ENCODE measurements at regions not wholly inside any gene's neighbourhood (a gene's known extent, or its start where the extent isn't known, plus 50 kb on each side); places are given as distances from the start of the nearest gene placed in this dataset.

DNA sequence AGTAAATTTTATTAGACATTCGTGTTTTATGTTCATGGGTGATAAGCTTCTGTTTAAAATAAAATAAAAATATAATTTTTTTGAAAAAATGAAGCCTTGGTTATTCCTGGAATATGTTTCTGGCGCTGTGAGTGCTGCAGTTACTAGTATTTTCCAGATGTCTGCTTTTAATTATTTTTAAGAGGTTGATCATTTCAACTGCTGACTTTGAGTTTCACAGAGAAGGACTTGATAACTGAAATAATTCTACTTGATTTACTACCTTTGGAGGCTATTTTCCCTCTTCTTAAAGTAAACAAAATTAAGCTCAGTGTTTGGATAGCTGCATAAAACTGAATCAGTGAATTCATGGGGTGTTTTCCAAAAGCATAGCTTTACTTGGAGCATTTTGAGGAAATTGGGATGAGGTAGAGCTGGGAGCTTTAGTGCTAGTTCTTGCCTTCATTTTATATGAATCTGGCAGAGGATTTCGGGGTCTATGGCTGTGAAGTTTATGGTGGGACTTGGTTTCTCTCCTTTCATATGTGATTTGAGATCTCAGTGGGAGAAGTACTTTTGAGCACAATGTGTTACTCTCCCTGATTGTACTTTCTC is 666.5 kb downstream of the DCDC2C start:
- DNase-seq (ENCODE audit: low spot score), result no peak

DNA sequence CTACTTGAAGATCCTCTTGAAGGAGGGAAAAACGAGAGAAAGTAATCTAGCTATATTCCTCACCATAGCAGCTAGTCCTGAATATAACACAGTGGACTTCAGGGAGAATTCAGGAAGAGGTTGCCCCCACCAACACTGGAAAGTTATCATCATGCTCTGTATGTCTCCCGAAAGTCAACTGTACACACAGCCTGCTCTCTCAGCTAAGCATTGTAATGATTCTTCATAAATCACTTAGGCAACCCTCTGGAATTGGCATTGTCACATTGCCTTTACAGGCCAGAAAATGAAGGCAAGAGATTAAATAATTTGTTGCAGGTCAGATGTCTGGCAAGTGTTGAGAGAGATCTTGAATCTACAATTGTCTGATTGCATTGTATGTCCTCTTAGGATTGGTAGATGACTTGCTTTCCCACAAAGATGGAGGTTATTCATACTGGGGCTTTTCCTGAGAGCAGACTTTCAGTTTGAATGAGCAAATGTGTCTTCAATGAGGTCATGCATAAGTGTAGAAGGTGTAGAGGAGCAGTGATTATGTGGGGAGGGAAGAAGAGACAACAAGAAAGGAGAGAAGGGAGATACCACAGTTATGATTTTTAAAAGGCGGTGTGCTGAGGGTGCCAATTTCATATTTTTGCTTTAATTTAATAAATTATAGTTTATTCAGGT is 667.2 kb downstream of the DCDC2C start:
- DNase-seq (ENCODE audit: low spot score), result no peak

DNA sequence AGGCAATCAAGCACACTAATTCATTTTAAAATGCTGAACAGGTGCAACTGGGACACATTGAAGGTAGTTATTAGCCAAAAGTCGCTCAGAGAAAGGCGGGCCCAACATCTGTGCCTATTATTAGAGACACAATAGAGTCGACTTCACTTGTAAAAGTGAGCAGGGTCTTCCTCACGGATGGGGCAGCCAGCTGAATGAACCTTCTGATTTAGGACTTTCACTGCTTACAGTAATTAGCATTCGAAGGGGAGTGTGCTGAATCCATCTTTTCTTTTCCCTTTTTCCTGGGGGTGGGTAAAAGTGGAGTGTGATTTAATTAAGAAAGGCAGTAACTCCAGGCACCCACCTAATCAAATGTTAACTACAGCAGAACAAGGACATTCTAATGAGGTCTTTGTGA is 677.7 kb downstream of the DCDC2C start:
- DNase-seq (ENCODE audit: low spot score), result no peak

GRCh38 chr2:4381773-4382172 is 678.4 kb downstream of the DCDC2C start:
- no peak for DNase-seq (ENCODE audit: low spot score)

DNA sequence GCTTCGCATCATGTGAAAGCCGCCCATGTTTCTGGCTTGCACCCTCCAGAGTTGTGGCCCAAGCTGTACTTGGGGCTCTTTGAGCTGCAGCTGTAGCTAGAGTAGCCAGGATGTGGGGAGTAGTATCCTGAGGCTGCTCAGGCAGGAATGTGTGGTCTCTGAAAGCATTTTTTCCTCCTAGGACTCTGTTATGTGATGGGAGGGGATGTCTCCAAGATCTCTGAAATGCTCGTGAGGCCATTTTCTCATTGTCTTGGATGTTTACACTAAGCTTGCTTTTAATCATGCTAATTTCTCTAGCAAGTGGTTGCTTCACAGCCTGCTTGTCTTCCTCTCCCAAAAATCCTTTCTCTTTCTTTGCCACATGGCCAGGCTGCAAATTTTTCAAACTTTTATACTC is 687.6 kb downstream of the DCDC2C start:
- no peak for DNase-seq (ENCODE audit: low spot score)

DNA sequence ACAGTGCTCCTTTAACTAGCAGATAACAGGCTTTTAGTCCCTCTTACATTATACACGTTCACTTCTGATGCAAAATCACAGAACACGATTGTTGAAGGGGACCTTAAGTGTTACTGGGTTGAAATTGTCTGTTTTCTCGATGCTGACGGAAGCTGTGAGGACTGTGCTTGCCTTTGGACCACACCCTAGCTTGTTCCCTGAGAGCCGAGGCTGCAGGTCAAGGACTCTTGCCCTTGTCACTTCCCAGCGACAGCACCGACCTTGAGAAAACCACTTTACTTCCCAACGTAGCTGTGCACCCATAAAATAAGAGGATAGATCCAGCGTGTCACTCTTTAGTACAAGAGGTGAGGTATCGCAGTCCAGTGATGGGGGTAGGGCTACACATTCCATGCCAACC is 701.0 kb downstream of the DCDC2C start:
- DNase-seq (ENCODE audit: low spot score), result no peak

GRCh38 chr2:4408321-4408720 is 704.9 kb downstream of the DCDC2C start:
- DNase-seq (ENCODE audit: low spot score), result no peak

GRCh38 chr2:4412637-4413187 is 709.3 kb downstream of the DCDC2C start:
- no peak for DNase-seq (ENCODE audit: low spot score)

- DNase-seq (ENCODE audit: low spot score), result no peak
These were observed 711.8 kb downstream of the DCDC2C start for GRCh38 chr2:4415171-4415570.

- DNase-seq (ENCODE audit: low spot score), result no peak
These were observed 712.5 kb downstream of the DCDC2C start for GRCh38 chr2:4415810-4416413.

DNA sequence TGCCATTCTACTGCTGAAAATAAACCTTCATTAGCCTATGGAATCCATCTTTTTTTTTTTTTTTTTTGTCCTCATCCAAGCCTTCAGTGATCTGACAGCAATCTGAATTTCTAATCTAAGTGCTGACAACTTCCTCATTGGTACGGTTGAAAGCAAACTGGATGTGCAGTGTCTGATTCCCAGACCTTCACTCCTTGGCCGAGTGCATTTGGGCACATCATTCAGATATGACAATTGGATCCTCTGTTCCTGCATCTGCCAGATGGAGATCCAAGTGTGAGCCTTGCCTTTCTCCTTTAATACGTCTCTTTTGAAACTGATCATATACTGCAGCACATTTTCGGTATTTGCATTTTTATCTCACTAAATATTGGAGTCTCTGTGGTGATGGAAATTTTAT is 713.1 kb downstream of the DCDC2C start:
- DNase-seq (ENCODE audit: low spot score), result no peak

DNA sequence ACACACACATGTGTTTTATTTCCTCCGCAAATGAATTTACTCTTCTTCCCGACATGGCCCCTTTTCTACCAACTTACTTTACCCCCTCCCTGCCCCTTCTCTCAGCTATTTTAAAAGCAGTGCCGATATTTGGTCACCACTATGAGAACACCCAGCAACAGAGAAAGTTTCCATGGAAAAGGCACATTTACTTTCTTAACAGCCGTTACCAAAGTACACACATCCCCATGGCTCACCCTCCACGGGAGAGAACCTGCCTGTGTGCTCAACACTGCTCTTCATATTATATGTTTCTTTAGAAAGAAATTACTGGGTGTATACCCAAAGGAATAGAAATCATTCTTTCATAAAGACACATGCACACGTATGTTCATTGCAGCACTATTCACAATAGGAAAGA is 714.4 kb downstream of the DCDC2C start:
- no peak for DNase-seq (ENCODE audit: low spot score)

DNA sequence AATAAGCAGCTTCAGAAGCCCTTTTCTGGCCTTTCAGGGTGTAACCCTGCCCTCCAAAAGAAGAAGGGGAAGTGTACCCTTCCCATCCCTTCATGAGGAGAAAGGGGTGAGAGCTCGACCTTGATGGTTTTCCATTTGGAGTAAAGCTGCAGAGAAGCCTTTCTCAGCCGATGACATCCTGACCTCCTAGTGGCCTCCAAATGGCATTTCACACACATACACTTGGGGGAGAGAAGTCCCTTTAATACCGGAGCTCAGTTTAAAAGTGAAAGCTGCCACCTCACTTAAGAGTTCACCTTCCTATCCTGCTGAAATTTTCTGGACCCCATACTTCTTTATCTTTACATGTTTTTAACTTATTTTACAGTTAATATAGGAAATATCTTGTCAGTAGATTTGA is 716.7 kb downstream of the DCDC2C start:
- DNase-seq (ENCODE audit: low spot score), result no peak

DNA sequence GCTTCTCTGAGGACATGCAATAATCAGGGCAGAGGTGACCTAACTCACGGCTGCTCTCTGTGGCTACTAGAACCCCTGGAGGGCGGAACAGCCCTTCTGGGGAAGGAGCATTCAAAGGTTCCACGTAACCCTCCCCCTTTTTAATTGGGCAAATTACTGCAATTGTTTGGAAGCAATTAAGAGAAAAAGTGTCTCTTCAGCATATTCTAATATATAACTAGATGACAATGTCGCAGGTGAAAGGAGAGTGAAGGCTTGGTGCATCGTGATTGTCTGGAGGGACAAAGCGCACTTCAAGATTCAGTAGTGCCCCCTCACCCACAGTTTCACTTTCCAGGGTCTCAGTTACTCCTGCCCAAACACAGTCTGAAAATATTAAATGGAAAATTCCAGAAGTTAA is 720.8 kb downstream of the DCDC2C start:
- DNase-seq (ENCODE audit: low spot score), result no peak

DNA sequence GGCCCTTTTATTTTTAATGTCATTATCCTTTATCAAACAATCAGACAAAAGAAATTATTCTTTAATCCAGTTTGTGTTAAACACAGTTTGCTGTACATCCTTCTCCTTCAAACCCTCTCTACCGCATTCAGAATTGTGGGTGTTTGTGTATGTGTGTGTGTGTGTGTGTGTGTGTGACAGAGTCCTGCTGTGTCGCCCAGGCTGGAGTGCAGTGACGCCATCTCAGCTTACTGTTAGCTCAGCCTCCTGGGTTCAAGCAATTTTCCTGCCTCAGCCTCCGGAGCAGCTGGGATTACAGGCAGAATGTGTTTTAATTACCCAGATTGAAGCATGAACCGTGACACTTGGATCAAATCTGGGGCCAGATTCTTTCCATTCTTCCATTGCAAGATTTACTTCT is 723.7 kb downstream of the DCDC2C start:
- no peak for DNase-seq (ENCODE audit: low spot score)

DNA sequence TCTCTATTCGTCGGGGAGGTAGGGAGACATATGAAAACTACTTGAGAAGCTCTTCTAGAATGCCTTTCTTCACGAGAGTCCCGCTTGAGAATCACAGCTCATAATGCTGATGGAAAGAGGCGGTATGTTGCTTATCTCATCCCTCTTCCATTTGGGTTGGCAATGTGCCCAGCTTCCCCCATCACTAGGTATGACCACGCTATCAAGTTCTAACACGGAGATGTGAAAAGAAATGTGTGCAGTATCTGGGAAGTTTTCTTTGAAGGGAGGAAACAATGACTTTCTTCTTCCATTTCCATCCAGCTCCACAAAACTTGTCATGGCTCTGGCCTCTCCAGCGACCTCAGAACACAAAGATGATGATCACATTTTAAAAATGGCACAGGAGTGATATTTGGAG is 742.4 kb downstream of the DCDC2C start:
- DNase-seq (ENCODE audit: low spot score), result no peak

GRCh38 chr2:4454907-4455306 is 751.5 kb downstream of the DCDC2C start:
- DNase-seq (ENCODE audit: low spot score), result no peak

DNA sequence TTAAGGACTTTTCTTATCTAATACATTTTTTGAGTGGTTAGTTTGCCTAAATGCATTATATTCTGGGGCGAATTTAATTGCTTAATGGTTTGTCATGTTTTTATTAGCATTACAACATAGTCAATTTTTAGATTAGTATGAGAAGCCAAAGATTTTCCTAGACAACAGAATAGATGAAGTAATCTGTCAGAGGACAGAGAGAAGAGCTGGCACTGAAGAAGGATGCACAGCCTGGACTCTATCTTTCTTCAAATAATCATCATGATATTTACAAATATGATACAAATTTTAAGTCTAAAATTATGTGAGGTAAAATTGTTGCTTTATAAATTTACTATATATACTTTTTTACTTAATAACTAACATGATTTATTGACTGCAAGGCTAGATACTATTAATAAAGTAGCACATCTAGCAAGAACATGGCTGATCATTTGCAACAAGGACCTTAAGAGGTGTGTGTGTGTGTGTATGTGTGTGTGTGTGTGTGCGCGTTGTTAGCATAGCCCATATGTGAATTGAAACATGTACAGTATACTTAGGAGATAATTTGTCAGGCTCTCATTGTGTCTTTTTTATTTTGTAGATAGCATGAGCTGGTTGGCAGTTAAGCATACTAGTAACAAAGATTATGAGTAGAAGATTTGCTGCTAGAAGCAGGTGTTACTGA is 752.2 kb downstream of the DCDC2C start:
- DNase-seq (ENCODE audit: low spot score), result no peak

- DNase-seq (ENCODE audit: low spot score), result no peak
These were observed 761.4 kb downstream of the DCDC2C start for GRCh38 chr2:4464634-4465266.

DNA sequence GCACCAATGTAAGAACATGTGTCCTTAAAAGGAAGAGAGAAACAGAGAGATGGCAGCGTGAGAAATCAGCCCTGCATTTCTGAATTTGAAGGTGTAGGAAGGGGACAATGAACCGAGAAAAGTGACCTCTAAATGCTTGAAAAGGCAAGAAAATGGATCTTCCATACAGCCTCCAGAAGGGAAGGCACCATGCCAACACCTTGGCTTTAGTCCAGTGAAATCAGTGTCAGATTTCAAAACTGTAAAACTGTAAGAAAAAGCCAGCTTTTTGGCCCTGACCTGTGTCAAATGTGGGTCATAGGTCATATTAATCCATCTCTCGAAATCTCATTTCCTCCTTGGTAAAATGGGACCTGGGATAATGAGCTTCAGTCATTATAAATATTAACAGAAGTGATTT is 762.3 kb downstream of the DCDC2C start:
- no peak for DNase-seq (ENCODE audit: low spot score)

GRCh38 chr2:4475618-4476017 is 772.2 kb downstream of the DCDC2C start:
- DNase-seq (ENCODE audit: low spot score), result no peak

- DNase-seq (ENCODE audit: low spot score), result no peak
These were observed 779.7 kb downstream of the DCDC2C start for GRCh38 chr2:4483050-4483449.

GRCh38 chr2:4486971-4487370 is 783.6 kb downstream of the DCDC2C start:
- DNase-seq (ENCODE audit: low spot score), result no peak
